ENCODE measurements at regions not wholly inside any gene's neighbourhood (a gene's known extent, or its start where the extent isn't known, plus 50 kb on each side); places are given as distances from the start of the nearest gene placed in this dataset.
"Not testable (repeated sequence)": the region's sequence is repeated elsewhere in the genome, so short reads cannot be mapped to it uniquely, and the experiment has no call there.

DNA sequence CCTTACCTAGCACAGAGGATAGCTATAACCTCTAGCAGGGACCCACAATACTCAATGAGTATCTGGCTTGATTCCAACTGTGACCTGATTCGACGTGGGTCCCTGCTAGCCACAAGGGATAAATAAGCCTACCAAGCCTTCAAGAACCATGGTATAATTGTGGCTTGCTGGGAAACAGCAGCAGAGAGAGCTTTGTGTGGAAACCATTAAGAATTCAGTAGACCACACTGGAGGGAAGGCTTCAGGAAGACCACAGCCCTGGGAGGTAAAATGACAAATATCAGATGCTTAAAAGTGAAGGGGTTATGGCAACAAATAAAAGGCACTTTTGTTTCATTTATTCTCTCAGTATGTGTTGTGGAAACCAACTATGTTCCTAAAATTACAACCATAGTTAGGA, 82.6 kb upstream of the WIPF1 start:
- TF ChIP-seq, protein P1, sequence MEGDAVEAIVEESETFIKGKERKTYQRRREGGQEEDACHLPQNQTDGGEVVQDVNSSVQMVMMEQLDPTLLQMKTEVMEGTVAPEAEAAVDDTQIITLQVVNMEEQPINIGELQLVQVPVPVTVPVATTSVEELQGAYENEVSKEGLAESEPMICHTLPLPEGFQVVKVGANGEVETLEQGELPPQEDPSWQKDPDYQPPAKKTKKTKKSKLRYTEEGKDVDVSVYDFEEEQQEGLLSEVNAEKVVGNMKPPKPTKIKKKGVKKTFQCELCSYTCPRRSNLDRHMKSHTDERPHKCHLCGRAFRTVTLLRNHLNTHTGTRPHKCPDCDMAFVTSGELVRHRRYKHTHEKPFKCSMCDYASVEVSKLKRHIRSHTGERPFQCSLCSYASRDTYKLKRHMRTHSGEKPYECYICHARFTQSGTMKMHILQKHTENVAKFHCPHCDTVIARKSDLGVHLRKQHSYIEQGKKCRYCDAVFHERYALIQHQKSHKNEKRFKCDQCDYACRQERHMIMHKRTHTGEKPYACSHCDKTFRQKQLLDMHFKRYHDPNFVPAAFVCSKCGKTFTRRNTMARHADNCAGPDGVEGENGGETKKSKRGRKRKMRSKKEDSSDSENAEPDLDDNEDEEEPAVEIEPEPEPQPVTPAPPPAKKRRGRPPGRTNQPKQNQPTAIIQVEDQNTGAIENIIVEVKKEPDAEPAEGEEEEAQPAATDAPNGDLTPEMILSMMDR (IDR thresholded peaks at IDR 0.05) = no peak
- TF ChIP-seq ZFX (IDR thresholded peaks at IDR 0.05; ENCODE audit: borderline replicate concordance) = no peak
- no peak overlapping the region for H3K27ac ChIP-seq

GRCh38 chr2:174678395-174678794, 80.8 kb upstream of the WIPF1 start:
- TF ChIP-seq, protein P1 (IDR thresholded peaks at IDR 0.05) = no peak
- no peak for TF ChIP-seq ZFX (IDR thresholded peaks at IDR 0.05; ENCODE audit: borderline replicate concordance)

GRCh38 chr2:174675615-174676014, 78.0 kb upstream of the WIPF1 start:
- TF ChIP-seq, protein P1 (IDR thresholded peaks at IDR 0.05) = no peak
- TF ChIP-seq ZFX (IDR thresholded peaks at IDR 0.05; ENCODE audit: borderline replicate concordance) = no peak
- no peak overlapping the region for H3K27ac ChIP-seq

More at GRCh38 chr2:174678395-174678794, 80.8 kb upstream of the WIPF1 start:
- H3K27ac ChIP-seq = no peak overlapping the region

- TF ChIP-seq ZFX (IDR thresholded peaks at IDR 0.05; ENCODE audit: borderline replicate concordance) = no peak
- TF ChIP-seq, protein P1 (IDR thresholded peaks at IDR 0.05) = no peak
Observed at GRCh38 chr2:174673876-174674275, 76.3 kb upstream of the WIPF1 start.

DNA sequence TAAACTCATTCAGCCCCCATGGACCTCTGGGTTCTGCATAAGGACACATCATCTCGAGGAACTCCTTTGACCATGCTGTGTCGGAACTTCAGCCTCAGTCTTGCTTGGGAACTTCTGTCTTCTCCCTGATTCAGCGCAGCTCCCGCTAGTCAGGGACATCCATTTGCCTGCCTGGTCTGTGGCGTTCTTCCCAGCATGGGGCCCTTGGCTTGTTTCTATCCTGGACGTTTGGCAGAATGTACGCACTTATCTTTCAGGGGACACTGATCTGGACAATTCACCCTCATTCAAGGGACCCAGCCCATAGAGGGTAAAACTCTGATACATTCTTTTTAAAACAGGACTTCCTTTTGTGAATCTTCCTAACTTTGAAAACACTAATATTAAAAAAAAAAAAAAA, 75.8 kb upstream of the WIPF1 start:
- TF ChIP-seq, protein P1 (IDR thresholded peaks at IDR 0.05) = no peak
- TF ChIP-seq ZFX (IDR thresholded peaks at IDR 0.05; ENCODE audit: borderline replicate concordance) = no peak
- no peak overlapping the region for H3K27ac ChIP-seq

More at GRCh38 chr2:174673876-174674275, 76.3 kb upstream of the WIPF1 start:
- H3K27ac ChIP-seq = no peak overlapping the region

GRCh38 chr2:174671532-174671931, 73.9 kb upstream of the WIPF1 start:
- H3K27ac ChIP-seq = not testable (repeated sequence)

- TF ChIP-seq, protein P1 (IDR thresholded peaks at IDR 0.05) = no peak
- H3K27ac ChIP-seq = no peak overlapping the region
Observed at GRCh38 chr2:174670446-174670845, 72.8 kb upstream of the WIPF1 start.

GRCh38 chr2:174669336-174669735, 71.7 kb upstream of the WIPF1 start:
- TF ChIP-seq, protein P1 (IDR thresholded peaks at IDR 0.05) = no peak
- no peak for TF ChIP-seq ZFX (IDR thresholded peaks at IDR 0.05; ENCODE audit: borderline replicate concordance)
- H3K27ac ChIP-seq = no peak overlapping the region
